ENCODE measurements at regions not wholly inside any gene's neighbourhood (a gene's known extent, or its start where the extent isn't known, plus 50 kb on each side); places are given as distances from the start of the nearest gene placed in this dataset.

- POLR2A ChIA-PET = no interaction called here
- BruUV-seq (replicated peaks) = no TSS peak
Measured at GRCh38 chr15:87089551-87089950, 1009.9 kb downstream of the AGBL1 start.

GRCh38 chr15:87083201-87083600 lies 1003.5 kb downstream of the AGBL1 start:
- DNase-seq (ENCODE audit: low spot score) = no peak
- H3K9me3 ChIP-seq (ENCODE audit: low read length) = peaks cover 94% of the 10 kb centered on the region
- ATAC-seq = no peak
- POLR2A ChIA-PET = no interaction called here
- TF ChIP-seq TBX2 (CRISPR knock-in tag; IDR thresholded peaks at IDR 0.05; ENCODE audit: borderline replicate concordance) (no peak), ZNF567 (CRISPR knock-in tag; IDR thresholded peaks at IDR 0.05; ENCODE audit: borderline replicate concordance) (no peak), NFYC (CRISPR knock-in tag; IDR thresholded peaks at IDR 0.05) (no peak)
- H4K20me1 ChIP-seq (ENCODE audit: insufficient read depth, low read length) = no peaks in the 10 kb centered on the region
- H3K36me3 ChIP-seq (replicated peaks in 1 of 2; ENCODE audit: control insufficient read depth in 1 of 2, insufficient read depth in 2 of 2, low read length in 2 of 2) = no peaks in the 10 kb centered on the region
- CTCF ChIA-PET (ENCODE audit: low intra/inter-chr PET ratio, low total read pairs) = no interaction called here
- BruUV-seq (replicated peaks) = no TSS peak
- H3K9ac ChIP-seq (ENCODE audit: insufficient read depth, low read depth, low read length) = no peak overlapping the region
- no peak overlapping the region for H2AFZ ChIP-seq (ENCODE audit: low read length)
- WGBS (ENCODE audit: low lambda C conversion rate) = 0% methylated on average over 5 of the region's 5 CpGs
- no peaks in the 10 kb centered on the region for H3K4me1 ChIP-seq (ENCODE audit: insufficient read depth, low read length)
- H3K79me2 ChIP-seq (ENCODE audit: insufficient read depth, low read length) = no peaks in the 10 kb centered on the region
- H3K27ac ChIP-seq (ENCODE audit: extremely low read length, insufficient read depth, low read length) = no peak overlapping the region
- no peaks in the 10 kb centered on the region for H3K27me3 ChIP-seq (ENCODE audit: control insufficient read depth in 1 of 2, insufficient read depth in 2 of 2, low read length in 2 of 2)
- in situ Hi-C loops (cut with HindIII; ENCODE audit: extremely low pct_ligation_motif_present, low pct_unique_long_range_greater_than_20kb) = no loop called here
- no peak overlapping the region for H3K4me3 ChIP-seq (replicated peaks in 1 of 3; ENCODE audit: insufficient read depth in 1 of 3, low read depth in 2 of 3, low read length in 3 of 3)
- no peak for FAIRE-seq
- intact Hi-C loops (cut with micrococcal nuclease; ENCODE audit: unreplicated experiment) = no loop called here
- H3K4me2 ChIP-seq (ENCODE audit: low read depth, low read length) = no peak overlapping the region

More at GRCh38 chr15:87089551-87089950, 1009.9 kb downstream of the AGBL1 start:
- Histone ChIP-seq H3K36me3 (replicated peaks in 1 of 2; ENCODE audit: control insufficient read depth in 1 of 2, insufficient read depth in 2 of 2, low read length in 2 of 2) (no peaks in the 10 kb centered on the region), H3K27ac (ENCODE audit: extremely low read length, insufficient read depth, low read length) (no peak overlapping the region), H4K20me1 (ENCODE audit: insufficient read depth, low read length) (no peaks in the 10 kb centered on the region), H3K4me2 (ENCODE audit: low read depth, low read length) (no peak overlapping the region), H3K4me3 (replicated peaks in 1 of 3; ENCODE audit: insufficient read depth in 1 of 3, low read depth in 2 of 3, low read length in 3 of 3) (no peak overlapping the region), H3K4me1 (ENCODE audit: insufficient read depth, low read length) (no peaks in the 10 kb centered on the region), H3K9me3 (ENCODE audit: low read length) (peaks cover 94% of the 10 kb centered on the region), H3K27me3 (ENCODE audit: control insufficient read depth in 1 of 2, insufficient read depth in 2 of 2, low read length in 2 of 2) (no peaks in the 10 kb centered on the region), H2AFZ (ENCODE audit: low read length) (no peak overlapping the region), H3K79me2 (ENCODE audit: insufficient read depth, low read length) (no peaks in the 10 kb centered on the region), H3K9ac (ENCODE audit: insufficient read depth, low read depth, low read length) (no peak overlapping the region)
- WGBS (ENCODE audit: low lambda C conversion rate) = 30% methylated on average over 2 of the region's 2 CpGs
- ATAC-seq (no peak), FAIRE-seq (no peak), DNase-seq (ENCODE audit: low spot score) (no peak)
- no peak for TF ChIP-seq NPAS2 (CRISPR knock-in tag; IDR thresholded peaks at IDR 0.05; ENCODE audit: borderline replicate concordance)
- TF ChIP-seq NONO (IDR thresholded peaks at IDR 0.05) = no peak
- TF ChIP-seq NONO (CRISPR knock-in tag; conservative IDR thresholded peaks at IDR 0.05) = no peak
- in situ Hi-C loops (cut with HindIII; ENCODE audit: extremely low pct_ligation_motif_present, low pct_unique_long_range_greater_than_20kb) = no loop called here
- CTCF ChIA-PET (ENCODE audit: low intra/inter-chr PET ratio, low total read pairs) = no interaction called here
- intact Hi-C loops (cut with micrococcal nuclease; ENCODE audit: unreplicated experiment) = no loop called here

Data from HepG2 (cell line).